C1 segment of cervical spinal cord (tissue), 14 donors: ENCODE measurements at regions not wholly inside any gene's neighbourhood (a gene's known extent, or its start where the extent isn't known, plus 50 kb on each side); places are given as distances from the start of the nearest gene placed in this dataset.
"Not testable (repeated sequence)": the region's sequence is repeated elsewhere in the genome, so short reads cannot be mapped to it uniquely, and the experiment has no call there.

Experiments used
- DNase-seq, 14 donors: peaks; one replicate each; lab custom pipeline; 2025; lab: John Stamatoyannopoulos, UW

DNA sequence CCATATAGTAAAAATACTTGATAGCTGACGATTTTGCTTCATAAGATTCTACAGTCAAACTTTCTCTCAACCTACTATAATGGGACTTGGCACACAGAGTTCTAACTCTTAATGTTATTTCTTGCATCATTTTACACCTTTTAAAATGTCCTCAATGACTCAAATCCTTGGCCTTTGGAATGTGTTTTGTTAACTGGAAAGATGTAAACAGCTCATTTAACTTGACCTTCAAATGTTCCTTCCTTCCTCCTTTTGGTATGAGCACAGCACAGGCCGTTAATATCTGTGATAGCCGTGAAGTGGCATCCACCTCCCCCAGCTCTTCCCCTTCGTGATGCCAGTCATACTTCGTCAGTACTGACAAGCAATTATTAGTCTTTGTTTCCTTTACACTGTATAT lies 972.0 kb upstream of the CITED2 start:
- DNase-seq: no peak

DNA sequence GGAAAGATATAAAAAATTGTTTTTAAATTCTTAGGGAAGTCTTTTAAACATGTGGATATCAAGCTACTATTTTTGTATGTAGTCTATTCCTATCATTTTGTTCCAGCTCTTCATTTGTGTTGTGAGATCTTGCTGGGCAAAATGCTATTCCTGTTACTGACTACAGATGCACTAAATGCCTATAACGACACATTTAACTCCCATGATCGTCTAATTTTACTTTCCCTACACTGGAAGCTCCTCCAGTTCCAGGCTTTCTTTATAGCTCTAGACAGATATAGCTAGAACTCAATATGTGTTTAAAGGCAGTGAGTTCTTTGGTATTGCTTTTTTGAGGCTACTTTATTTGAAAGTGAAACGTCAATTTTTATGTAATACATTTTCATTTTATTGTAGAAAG lies 971.5 kb upstream of the CITED2 start:
- DNase-seq: no peak

DNA sequence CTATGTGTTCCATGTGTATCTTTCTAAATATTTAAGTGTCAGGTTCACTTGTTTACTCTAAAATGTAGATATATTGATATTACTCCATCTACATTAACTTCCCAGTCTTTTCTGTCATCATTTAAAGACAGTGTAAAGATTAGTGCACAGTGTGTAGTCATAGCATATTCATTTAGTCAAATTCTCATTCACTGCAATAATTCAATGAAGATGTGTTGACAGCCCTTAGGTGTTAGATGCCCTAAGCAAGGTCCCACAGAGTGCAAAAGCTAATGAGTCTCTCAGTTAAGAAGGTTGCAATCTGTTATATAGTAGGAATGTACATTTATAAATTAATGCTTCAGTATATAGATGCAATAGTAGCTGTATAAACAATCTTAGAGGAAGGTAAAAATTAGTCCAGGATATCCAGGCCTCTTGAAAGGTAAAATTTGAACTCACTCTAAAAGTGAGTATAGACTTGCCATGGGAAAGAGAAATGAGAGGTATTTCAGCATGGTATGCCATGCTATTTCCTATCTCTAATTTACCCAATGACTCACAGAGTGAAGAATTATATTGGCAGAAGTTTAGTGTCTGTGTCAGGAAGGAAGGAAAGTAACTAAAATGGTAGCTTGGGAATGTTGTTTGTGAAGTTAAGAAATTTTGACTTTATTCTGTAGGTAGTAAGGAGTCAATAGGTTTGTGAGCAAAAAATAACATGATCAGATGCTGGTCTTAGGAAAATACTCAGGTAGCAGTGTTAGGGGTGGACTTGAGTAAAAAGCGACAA lies 969.9 kb upstream of the CITED2 start:
- no peak for DNase-seq

DNA sequence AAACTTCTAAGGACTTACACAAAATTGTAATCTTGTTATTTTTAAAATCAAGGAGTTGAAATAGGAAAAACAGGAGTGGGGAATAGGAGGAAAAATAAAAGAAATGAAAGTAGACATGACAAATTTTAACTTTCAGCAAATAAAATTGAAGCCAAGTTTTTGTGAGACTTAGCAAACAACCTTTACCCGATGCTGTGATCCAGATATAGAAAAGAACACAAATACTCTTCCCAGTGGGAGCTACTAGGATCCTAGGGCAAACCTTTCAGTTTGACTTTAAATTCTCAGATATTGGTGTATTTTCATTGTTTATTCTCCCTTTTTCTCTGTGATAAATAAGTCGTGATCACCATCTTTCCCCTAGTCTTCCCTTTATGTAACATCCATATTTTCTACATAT lies 968.7 kb upstream of the CITED2 start:
- no peak for DNase-seq

DNA sequence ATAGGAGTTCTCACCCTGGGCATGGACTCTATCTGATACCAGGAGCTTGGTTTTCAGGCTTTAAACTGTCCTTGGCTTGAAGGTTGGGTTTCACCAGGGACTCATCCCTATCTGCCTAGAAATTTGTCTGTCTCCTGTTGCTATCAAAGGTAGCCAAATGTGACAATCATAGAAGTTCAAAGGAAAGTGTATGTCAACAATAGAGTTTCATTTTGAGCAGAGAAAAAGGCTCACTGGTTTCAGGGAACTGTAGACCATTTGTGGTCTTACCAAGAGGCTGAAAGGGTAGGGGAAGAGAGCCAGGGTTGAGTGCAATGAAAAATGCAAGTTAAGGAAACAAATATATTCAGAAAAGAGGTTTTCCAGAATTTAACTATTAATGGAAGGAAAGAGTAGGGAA lies 966.8 kb upstream of the CITED2 start:
- DNase-seq: no peak

DNA sequence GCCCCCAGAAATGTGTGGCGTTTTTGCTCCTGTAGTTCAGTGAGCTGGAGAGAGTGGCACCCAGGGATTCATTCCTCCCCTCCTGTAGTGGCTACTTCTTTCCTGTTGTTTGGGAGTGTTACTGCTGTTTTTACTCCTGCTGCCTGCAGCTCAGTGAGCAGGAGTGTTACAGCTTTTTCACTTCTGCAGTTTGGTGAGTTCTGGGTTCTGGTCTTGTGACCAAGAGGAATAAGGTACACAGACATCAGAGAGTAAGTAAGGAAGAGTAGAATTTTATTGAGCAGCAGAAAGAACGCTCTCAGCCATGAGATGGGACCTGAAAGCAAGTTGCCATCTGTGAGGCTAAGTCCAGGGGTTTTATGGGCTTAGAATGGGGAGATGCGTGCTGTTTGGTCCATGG lies 966.3 kb upstream of the CITED2 start:
- no peak for DNase-seq

DNA sequence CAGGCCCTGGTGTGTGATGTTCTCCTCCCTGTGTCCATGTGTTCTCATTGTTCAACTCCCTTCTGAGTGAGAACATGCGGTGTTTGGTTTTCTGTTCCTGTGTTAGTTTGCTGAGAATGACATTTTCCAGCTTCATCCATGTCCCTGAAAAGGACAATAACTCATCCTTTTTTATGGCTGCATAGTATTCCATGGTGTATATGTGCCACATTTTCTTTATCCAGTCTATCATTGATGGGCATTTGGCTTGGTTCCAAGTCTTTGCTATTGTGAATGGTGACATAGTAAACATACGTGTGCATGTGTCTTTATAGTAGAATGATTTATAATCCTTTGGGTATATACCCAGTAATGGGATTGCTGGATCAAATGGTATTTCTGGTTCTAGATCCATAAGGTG lies 964.6 kb upstream of the CITED2 start:
- not testable (repeated sequence) for DNase-seq

DNA sequence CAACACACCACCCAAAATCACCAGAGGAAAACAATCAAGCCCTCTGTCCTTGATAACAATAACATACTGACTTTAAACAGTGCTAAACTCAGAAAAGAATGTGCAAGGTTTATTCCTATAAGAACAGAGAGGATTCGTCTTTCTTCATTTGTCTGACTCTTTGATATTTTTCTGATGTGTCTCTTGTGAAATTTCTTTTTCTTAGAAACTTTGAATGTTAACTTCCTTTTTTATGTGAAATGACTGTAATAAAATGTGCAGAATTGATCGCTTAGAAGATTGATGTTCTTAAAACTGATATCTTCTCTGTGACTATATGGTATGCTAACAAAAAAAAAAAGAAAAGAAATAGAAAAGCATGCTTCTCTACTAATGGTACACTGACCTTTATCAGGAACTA lies 947.4 kb upstream of the CITED2 start:
- no peak for DNase-seq

DNA sequence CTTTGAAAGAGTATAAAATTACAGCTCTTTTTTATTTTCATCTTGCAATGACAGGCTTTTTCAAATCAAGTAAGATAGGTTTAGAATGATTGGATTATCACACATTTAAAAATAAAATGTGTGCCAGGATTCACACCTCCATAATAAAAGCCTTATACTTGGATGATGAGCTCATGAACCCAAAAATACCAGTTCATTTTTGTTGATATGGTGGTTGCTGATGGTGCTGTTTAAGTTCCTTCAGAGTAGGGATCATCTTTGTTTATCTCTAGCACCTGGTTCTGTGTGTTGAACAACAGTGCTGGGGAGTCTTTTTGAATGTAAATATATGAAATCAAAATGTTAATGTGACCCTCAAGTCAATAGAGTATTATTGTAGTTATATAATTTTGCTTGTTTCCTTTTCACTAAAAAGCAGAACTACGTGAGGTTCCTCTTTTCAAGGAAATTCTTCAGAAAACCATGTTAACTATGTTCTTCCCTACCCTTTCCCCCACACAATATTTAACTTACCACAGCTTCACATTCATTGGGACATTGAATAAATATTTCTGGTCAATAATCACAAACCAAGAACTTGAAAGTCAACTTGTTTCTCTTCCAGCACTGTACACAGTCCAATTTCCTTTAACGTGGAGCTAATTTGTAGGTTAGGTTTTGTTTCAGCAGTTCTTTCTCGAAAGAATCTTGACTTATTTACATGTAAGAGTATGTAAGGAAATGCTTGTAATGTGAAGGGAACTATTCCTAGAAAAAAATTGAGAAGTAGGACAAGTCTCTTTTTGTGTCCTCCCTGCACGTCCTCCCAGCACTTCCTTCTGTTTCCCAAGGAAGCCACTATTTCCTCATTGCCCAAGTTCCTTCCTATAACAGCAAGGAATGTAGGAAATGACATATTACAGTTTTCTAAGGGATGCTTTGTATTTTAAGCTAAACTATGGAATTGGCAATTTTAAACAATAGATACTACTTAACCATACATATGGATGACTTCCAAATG lies 945.9 kb upstream of the CITED2 start:
- no peak for DNase-seq

DNA sequence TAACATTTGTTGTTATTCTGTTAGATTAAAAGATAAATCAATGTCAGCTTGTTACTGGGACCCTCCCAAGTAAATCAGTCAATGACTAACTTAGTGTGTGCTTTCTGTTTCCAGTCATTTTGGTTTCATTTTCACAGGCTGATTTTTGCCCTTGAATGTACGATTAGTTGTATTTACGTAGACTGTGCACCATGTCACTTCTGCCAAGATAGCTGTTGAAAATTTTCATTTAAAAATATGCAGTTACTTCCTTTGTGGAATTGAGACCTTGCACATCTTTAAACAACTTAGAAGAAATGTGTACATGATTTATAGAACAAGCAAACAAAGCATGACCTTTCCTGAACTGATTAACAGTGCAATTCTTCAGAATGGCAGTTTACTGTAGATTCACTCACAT lies 944.8 kb upstream of the CITED2 start:
- no peak for DNase-seq

DNA sequence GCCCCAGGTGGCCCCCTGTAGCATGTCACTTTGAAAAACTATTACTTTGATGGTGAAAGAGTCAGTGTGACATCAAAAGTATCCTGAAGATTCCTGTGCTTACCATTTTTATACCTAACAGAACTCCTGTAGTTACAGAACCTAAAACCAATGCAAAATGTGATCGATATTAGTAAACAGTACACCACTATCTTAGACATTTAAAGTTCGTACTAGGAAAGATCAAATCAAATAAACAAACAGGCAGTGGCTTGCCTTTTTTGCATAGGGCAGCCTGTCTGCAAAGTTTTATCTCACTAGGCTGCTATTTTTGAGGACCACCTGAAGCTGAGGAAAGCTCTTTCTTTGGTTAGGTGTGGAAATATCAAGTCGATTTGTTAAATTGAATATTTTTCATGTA lies 944.0 kb upstream of the CITED2 start:
- no peak for DNase-seq

DNA sequence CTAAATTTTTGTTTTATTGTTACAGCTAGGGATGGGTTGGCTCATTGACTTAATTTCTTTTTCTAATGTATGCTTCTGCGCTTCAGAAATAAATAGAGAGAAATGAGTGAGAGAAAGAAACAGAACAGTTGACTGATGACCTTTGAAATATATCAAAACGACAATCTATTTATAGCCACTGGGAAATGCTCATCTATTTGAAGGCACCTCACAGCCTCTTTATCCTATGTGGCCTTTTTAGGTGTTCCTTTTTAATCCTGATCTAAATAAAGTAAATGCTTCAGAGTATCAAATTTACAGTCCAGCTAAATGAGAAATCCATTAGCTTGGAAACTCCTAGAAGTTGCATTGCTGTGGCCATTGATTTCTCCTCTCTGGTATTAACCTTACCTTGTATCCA lies 943.5 kb upstream of the CITED2 start:
- DNase-seq: no peak

DNA sequence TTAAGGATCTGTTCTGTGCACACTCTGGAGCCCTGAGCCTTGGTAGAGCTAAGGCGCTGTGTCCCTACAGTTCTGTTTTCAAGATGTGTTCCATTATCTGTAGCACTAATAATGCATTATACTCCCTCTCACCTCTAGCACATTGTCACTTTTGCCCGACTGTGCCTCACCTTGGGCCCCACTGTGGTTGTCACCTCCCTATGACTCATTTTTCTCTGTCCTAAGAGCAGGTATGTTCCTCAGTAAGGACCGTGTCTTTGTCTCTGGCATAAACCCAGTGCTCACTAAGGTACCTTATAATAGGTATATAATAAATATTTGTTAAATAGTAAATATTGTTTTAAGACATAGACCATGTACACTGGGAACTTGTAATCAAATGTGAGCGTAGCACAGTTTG lies 942.5 kb upstream of the CITED2 start:
- DNase-seq: no peak

DNA sequence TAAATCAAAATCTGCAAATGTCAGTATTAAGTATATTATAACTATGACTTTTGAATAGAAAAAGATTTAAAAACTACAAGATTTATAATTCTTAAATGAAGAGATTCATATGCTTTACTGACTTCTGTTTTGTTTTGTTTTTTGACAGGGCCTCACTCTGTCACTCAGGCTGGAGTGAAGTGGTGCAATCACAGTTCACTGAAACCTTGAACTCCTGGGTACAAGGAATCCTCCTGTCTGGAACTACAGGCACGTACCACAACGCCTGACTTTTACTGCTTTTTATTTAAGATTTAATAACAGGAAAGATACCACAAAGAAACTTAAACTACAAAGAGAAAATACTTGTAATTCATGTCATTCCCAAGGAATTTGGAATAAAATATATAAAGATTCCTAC lies 940.2 kb upstream of the CITED2 start:
- DNase-seq: no peak

DNA sequence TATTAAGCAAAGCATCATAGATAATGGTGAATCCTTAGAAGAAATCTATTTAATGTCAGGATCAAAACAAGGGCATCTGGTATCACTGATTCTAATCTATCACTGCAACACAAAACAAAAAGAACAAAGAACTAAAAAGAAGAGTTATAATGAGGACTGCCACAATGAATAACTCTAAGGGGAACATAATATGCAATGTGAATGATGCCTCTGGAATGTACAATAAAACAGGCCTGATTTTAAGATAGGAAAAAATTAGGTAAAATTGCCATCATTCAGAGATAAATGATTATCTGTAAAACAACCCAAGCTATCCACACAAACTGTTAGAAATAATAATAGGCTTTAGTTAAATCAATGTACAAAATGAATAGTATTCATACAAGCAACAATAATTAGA lies 936.7 kb upstream of the CITED2 start:
- no peak for DNase-seq

DNA sequence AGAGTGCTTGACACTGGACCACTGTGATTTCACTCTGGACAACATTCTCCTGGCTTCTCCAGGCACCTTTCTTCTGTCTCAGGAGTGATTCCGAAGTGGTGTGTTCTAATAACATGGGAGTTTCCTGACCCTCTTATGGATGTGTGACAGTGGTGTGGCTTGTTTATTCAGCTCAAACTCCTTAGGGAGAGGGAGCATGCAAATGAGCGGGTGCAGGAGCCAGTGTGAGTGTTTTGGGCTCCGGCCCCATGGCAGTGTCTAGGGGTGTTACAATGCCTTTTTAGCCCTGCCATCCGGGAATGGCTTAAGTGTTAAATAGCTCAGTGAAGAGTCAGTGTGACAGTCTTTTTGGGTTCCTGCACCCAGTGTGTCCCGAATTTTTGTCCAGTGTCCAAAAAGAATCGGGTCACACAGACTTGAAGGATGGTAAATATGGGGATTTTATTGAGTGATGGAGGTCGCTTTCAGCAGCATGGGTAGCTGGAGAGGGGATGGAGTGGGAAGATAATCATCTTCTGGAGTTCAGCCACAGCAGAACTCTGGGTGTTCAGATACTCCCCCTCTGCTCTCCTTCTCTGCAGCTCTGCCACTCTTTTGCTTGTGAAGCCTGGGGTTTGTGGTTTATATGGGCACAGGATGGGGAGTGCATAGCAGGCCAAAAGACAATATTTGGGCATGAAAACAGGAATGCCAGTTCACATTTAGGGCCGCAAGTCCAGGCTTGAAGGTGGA lies 928.9 kb upstream of the CITED2 start:
- DNase-seq: no peak

DNA sequence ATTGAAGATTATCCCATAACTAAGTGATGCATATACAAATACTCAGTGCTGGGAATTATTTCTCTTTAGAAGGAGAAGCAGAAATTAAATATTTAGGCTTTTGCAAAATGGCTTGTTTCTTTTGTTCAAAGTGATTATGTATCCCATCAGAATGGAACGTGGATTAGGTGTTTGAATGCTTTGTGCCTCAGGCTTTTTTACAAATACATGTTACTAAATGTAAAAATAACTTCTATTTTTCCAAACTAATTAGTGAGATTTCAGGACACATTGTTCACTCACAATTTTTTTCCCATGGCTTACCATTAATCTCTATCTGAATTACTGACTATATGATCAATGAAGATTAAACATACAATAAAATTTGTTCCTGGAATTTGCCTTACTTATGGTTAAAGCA lies 925.9 kb upstream of the CITED2 start:
- DNase-seq: no peak

DNA sequence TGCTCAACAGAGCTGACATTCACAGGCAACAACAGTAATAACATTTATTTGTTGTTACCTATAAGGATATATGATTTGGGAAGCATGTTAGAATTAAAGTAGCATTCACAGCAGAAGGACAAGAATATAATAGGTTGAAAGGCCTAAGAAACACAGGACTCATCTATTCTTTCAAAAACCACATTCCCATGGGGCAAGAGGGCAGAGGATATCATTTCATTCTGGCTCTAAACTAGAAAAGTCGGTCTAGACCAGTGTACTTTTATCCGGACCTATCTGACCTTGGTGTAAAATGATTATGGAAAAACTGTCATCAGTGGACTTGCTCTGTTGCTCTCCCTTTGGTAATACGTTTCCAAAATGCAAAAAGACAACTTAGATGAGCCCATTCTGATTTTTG lies 914.7 kb upstream of the CITED2 start:
- DNase-seq: no peak

DNA sequence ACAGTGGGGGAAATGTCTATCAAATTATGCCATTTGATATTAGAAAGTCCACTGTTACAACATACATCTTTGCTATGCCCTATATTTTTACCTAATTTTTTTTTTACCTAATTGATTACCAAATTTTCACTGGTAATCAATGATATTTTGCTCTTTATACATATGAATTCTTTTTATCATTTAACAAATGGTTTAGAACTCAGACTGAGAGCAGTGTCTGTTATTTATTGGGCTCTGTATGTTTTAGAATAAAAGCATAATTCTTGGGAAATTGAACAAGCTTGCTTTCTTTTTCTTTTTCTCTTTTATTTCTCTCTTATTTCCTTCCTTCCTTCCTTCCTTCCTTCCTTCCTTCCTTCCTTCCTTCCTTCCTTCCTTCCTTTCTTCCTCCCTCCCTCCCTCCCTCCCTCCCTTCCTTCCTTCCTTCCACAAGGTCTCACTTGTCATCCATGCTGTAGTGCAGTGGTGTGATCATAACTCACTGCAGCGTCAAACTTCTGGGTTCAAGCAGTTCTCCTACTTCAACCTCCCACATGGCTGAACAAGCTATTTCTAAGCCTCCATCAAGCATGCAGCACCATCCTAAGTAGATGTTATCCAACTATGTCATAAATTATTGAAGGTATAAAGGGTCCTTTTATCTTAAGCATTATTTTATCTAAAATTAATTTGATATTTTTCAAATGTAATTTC lies 911.7 kb upstream of the CITED2 start:
- DNase-seq: no peak

DNA sequence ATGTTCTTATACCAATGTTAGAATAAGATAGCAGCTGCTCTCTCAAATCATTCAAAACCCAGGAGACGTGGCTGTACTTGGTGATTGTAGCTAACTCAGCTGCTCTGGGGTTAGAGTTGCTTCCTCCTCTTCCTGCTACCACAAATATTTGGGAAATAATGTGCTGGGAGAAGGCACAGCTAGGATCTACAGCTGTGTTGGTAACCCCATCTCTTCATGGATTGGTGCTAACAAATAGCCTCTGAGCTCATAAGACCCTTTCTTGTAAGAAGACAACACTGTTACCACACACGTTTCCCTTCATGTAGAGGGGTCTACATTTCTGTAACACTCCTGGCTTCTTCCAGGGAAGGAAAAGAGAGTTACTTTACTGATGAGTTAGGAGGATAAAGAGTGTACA lies 911.0 kb upstream of the CITED2 start:
- no peak for DNase-seq

DNA sequence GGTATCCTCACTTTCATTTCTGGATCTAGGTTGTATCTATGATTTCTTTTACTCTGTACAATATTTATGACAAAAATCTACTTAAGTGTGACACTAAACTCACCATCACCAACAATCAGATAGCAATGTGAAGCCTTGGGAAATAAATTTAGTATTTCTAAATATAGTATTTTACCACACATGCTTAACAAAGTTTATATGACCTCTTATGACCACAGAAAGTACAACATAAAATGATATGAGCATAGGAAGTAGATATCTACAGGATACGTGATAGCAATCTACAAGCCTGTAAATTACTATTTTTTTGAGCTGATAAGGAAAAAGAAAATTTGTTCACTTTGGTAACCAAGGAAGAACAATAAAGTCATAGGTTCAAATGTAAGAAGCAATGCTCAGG lies 910.4 kb upstream of the CITED2 start:
- DNase-seq: no peak

DNA sequence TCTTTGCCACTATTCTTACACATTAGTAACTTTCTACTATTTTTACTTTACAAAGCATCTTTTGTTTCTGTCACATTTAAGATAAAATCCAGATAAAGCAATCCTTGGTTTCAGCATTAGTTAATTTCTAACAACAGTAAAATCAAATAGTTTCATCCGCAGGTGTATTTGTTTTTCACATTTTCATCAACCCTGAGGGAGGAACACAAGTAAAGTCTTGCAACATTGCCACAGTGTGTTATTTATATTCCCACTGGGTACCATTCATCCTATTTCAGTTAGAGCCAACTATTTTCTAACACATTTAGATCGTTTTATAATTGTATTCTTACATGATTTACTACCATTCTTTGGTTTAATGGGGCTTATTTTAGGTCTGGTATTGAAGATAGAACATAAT lies 908.7 kb upstream of the CITED2 start:
- no peak for DNase-seq
